GM21423 (cell line): ENCODE measurements at regions not wholly inside any gene's neighbourhood (a gene's known extent, or its start where the extent isn't known, plus 50 kb on each side); places are given as distances from the start of the nearest gene placed in this dataset.

ENCODE experiments used
- ATAC-seq: cut with Tn5 transposase; IDR thresholded peaks from one replicate; pipeline ENCODE4 v1.9.1; 2021; ENCODE audit warnings: mild to moderate bottlenecking, moderate library complexity; ENCODE audit not compliant: unreplicated experiment

DNA sequence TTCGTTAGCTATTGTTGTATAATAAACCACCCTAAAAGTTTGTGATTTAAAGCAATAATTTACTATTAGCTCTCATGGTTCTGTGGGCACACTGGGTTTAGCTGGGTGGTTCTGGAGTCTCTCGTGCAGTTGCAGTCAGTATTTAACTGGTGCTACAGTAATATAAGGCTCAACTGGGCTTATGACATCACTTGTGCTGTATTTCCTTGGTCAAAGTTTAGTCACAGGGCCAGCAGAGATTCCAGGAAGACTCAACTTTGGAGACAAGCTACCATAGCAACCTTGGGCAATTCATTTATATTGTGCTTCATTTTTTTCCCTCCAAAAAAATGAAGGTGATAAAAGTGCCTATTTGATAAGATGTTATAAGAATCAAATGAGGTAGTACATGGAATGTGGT lies 204.2 kb upstream of the GUCY1A2 start:
- no peak for ATAC-seq

DNA sequence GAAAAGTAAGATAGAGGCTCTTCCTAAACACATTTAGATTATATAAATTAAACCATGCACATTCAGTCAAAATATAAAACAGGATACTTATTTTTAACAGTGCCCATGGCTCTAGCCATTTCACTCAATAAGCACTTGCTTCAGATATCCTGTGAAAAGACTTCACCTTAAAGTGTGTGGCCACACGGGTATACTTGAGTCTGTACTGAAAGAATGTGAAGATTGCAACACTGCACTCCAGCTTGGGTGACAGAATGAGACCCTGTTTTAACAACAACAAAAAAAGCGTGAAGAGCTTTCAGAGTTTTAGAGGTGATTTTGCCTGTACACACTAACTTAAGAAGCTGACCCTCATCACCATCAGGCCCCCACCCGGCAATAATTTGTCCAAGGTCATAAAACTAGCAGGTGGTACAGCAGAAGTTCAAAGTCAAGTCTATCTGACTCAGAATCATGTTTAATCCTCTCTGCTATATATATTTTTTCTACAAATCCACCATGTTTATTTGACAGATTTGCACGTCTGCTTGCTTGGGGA lies 203.5 kb upstream of the GUCY1A2 start:
- no peak for ATAC-seq

DNA sequence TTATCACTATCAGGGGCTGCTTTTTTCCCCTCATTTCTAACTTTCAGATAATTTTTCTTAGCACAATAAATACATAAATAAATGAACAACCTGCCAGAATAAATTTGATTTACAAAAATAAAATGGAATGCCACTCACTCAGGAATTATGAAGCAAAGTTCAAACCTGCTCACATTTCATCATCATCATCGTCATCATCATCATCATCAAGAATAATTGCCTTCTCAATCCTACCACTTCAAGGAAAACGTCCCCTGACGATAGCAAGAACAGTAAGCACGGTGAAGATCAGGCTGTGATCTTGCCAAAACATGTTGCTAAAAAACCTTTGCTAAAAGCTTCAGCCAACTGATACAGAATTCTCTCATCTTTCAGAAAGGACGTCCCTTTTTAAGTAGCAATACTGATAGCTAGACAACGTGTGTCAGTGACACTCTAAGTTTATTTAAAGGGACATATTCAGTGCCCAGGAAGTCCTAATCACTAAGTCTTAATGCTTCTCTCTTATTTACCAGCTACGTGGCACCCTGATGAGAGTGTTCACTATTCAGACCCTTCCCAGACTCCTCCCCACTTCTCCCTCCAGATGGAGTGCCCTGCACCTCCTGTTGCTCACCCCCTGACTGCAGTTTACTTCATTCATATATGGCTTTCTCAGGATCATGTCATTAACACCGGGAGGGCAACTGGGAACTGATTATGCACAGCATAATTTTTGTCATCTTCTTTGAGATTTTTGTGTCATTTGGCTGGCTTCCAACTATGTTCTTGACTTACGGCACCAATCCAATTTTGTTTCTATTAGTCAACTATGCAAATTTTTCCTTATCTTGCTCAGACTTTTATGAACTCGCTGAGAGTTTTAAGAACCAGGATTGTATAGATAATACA lies 200.1 kb upstream of the GUCY1A2 start:
- ATAC-seq = no peak

DNA sequence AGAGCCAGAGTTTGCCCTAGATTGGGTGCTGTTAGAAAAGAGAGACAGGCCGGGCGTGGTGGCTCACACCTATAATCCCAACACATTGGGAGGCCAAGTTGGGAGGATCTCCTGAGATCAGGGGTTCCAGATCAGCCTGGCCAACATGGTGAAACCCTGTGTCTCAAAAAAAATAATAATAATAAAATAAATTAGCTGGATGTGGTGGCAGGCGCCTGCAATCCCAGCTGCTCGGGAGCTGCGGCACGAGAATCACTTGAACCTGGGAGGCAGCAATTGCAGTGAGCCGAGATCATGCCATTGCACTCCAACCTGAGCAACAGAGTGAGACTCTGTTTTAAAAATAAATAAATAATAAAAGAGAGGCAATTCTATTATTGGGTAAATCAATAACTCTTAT lies 199.2 kb upstream of the GUCY1A2 start:
- no peak for ATAC-seq

DNA sequence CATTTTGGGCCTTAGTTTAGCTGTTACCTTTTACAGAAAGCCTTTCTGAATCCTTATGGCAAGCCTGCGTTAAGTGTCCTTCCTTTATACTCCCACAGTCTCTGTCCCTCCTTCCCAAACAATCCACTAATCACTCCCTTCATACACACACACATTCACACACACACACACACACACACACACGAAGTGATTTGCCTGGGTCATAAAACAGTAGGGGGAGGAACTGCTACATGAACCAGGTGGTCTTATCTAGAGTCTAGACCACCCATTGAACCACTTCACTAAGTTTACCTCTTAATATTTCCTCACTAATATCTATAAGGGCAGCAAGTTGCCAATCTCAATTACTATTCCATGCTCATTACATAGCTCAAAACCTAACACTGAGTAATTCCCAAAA lies 196.7 kb upstream of the GUCY1A2 start:
- ATAC-seq = no peak

DNA sequence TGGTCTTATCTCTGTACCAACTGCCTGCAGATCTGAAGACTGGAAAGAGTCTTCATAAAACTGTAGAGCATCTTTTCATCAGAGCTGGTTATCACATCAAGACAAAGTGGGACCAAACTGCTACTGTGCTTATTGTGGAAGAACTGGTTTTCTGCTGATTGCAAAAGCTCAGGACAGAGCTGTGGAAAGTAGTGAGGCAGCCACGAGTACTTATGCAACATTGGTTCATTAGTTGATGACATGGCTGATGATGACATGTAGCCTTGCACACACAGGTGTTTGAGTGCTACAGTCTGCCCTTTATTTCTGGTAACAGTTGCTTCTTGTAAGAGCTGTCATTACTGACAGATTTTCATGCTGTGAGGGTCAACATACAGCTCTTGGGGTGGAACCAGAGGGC lies 185.4 kb upstream of the GUCY1A2 start:
- no peak for ATAC-seq

DNA sequence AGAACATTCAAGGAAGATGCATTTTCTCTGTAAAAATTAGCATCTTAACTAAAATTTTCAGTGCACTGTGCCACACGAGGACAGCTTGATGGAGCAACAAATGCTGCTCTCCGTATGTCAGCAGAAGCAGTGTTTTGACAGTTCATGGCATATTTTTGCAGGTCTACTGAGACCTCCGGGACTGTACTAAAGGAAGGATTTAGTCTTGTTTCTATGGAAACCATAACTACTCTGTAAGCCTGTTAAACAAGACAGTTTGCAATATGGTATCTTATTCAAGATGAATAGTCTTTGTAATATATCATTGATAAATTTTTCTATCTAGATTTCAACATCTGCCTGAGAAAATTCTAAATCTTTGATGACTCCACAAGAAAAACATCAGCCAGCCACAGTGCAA lies 184.0 kb upstream of the GUCY1A2 start:
- ATAC-seq = no peak

DNA sequence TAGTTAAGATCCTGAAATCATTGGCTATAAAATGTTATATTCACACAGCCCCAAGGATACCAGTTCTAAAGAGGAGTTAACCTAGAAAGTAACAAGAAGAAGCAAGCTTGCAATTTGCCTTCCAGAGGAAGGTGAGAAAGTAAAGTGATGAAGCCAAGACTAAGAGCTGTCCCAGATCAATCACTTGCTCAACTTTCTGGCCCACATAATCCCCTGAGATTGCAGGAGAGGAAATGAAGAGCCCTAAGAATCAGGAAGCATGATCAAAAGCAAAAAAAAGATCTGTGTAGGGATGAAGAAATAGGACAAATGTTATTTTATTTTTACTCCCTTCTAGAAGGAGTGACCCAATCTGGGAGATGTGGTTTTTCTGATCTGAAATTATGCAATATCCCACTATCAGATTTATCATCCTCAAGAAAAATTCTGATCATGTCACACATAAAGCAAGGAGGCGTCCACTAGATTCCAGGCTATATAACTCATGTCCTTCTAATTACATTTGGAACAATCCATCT lies 180.3 kb upstream of the GUCY1A2 start:
- ATAC-seq = no peak

DNA sequence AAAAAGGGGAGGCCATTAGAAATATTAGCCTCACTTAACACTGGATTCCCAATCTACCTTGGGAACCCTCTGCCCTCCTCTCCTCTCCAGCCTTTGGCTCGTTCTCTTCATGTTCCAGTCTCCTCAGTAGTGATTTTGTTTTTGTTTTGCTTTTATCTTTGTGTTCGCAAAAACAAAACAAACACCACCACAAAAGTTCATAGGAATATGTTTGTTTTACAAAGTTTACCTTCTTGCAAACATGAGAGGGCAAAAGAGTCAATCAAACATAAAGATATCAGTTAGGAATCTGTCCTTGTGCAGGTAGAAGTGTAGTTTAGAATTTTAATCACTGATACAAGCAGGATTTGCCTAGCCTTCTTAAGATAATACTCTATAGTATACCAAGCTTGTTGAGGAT lies 179.7 kb upstream of the GUCY1A2 start:
- no peak for ATAC-seq

DNA sequence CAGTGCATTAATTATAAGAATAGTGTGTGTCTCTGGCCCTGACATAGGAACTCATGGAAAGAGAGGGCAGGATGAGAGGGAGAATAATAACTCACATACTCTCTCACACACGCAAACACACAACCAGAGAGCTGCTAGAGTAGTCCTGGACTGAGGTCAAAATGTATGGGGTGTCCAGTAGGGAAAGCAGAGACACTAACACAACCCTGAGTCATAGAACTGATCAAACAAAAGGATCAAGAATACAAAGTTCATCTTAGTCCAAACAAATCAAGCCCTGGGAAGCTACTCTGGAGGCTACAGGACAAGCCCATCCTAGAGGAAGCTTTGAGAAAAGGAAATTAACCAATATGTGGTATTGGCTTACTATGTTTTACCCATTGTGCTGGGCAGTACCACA lies 178.5 kb upstream of the GUCY1A2 start:
- no peak for ATAC-seq

DNA sequence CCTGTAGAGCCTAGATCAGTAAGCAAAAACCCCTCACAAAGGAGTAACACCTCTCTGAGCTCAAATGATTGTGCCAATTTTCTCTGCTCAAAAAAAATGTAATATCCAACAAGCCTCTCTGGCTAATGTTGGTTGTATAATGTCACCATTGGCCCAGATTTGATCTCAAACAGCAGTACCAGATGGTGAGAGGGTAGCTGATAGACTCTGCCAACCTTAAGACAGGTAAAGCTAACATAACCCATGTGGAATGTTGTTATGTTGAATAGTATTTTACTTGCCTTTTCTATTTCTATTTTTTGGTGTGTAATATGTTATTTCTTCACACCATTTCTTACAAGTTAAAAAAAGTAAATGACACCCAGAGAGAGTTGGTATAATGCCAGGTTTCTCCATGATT lies 166.7 kb upstream of the GUCY1A2 start:
- ATAC-seq = no peak

DNA sequence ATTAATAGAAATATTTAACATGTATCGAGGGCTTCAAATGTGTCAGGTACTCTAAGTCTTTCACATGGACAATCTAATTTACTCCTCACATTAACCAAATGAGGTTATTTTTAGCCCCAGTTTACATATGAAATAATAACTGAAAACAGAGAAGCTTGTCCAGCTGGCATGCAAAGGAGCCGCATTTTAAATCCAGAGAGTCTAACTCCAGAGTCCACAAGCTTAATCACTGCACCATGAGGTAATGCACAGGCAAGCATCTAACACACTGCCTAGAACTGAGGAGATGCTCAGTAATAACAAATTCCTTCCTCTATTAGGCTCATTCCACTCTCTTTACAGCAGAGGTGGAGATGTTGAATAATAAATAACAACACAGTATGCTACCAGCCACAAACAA lies 165.7 kb upstream of the GUCY1A2 start:
- ATAC-seq = no peak

DNA sequence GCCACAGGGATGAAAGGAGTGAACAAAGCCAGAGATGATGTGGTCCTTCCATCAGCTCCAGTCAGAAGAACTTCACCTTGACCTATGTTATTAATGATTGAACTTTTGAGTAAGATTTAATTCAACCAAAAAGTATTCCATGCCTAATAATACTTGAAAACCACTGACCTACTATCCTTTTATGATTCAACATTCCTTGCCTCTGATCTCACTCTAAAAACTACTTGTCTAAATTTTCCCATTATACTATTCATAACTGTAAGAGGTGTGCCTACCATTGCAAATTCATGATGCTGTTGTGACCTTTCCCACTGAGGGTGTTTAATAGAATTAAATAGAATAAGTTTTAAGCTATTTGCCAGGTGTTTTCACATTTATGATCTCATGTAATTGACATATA lies 164.7 kb upstream of the GUCY1A2 start:
- no peak for ATAC-seq

DNA sequence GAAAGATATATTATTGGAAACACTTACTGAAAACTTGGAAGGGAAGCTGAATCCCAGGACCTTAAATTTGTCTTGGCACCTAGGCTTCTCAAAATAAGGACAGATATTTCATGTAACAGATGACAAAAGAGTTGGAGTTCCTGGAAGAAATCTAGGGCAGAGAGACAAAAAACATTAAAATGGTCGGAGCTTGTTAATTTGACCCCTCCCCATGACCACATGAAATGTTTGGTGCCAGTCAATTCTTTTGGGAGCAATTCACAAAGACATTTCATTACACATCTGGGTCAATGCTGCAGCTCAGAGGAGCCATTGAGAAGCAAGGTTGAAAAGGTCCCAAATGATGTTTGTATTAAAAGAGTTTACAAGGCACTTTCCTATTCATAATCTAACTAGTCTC lies 162.0 kb upstream of the GUCY1A2 start:
- no peak for ATAC-seq

DNA sequence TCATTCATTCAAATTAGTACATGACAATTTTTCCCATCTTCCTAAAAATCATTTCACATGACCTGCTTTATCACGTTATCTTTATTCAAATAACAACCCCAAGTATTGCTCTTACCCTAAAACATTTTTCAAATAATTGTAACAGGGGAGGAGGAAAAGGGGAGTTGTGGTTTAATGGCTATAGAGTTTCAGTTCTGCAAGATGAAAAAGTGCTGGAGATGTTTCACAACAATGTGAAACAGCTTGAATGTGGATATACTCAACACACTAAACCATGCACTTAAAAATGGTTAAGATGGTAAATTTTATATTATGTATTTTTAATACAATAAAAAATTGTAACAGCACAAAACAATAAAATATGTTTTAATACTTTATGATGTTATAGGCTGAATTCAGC lies 161.6 kb upstream of the GUCY1A2 start:
- ATAC-seq = no peak

DNA sequence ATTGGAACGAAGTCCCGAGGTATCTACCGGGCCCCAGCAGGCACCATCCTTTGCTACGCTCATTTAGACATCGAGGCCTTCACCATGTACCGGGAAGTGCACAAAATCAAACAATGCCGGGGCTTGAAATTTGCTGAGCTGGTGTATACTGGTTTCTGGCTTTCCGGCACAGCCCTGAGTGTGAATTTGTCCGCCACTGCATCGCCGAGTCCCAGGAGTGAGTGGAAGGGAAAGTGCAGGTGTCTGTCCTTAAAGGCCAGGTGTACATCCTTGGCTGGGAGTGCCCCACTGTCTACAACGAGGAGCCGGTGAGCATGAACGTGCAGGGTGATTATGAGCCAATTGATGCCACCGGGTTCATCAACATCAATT lies 158.8 kb upstream of the GUCY1A2 start:
- ATAC-seq = no peak

DNA sequence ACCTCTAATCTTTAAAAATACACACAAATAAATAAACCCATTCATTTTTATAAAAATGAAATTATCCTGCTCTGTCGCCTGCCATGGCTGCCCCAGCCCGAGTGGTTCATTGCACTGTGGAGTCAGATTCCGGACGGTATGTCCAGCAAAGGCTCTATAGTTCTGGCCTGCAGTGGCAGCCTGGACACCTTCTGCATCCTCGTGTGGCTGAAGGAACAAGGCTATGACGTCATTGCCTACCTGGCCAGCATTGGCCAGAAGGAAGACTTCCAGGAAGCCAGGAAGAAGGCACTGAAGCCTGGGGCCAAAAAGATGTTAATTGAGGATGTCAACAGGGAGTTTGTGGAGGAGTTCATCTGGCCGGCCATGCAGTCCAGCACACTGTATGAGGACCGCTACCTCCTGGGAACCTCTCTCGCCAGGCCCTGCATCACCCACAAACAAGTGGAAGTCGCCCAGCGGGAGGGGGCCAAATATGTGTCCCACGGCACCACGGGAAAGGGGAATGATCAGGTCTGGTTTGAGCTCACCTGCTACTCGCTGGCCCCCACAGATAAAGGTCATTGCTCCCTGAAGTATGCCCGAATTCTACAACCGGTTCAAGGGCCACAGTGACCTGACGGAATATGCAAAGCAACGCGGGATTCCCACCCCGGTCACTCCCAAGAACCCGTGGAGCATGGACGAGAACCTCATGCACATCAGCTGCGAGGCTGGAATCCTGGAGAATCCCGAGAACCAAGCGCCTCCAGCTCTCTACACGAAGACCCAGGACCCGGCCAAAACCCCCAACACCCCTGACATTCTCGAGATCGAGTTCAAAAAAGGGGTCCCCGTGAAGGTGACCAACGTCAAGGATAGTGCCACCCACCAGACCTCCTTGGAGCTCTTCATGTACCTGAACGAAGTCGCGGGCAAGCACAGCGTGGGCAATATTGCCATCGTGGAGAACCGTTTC lies 158.2 kb upstream of the GUCY1A2 start:
- no peak for ATAC-seq

DNA sequence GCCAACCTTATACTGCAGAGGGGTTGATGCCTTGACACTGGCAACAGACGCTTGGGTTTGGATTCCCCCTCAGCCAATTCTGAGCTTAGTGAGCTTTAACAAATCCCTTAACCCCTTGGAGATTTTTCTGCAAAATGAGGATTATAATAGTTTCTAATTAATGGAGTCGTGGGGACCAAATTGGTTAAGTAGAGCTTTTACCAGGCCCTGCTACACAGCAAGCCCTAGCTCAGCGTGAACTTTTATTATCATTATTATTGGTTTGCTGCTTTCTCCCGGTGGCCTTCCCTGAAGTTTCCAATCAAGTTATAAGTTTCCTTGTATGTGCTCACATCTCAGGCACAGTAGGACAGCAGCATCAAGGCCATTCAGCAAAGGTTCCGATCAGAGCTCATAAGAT lies 156.6 kb upstream of the GUCY1A2 start:
- no peak for ATAC-seq

DNA sequence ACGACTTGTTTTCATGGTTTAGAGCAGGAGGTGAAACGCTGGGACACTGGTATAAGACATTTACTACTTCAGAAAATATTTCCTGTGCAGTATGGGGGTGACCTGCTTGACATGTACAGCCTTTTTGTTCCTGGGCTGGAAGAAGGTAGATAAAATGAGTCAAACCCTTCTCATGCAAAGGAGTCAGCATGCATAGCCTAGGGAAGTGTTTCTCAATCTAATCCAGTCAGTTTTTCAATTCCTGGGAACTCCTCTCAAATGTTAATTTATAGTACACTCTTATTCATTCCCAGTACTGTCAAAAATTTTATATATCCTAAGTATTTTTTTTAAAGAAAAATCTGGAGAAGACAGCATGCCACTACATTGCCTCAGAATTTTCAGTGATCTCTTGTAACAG lies 154.7 kb upstream of the GUCY1A2 start:
- ATAC-seq = no peak

DNA sequence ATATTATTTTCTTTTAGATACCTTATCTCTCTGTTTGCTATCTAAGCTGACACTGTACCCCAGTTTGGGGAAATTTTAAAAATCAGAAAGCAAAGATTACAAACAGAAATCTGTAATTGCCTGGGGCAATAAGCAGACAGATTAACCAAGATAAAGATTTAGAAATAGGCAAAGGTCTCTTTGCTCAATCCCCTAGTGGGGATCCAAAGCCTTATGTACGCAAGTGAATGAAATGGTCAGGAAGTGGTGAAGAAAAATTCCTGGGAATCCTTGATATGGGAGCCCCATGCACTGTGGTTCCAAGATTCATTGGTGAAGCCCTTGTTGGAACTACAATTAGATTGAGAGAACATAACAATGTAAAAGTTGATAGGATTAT lies 139.5 kb upstream of the GUCY1A2 start:
- ATAC-seq = no peak

DNA sequence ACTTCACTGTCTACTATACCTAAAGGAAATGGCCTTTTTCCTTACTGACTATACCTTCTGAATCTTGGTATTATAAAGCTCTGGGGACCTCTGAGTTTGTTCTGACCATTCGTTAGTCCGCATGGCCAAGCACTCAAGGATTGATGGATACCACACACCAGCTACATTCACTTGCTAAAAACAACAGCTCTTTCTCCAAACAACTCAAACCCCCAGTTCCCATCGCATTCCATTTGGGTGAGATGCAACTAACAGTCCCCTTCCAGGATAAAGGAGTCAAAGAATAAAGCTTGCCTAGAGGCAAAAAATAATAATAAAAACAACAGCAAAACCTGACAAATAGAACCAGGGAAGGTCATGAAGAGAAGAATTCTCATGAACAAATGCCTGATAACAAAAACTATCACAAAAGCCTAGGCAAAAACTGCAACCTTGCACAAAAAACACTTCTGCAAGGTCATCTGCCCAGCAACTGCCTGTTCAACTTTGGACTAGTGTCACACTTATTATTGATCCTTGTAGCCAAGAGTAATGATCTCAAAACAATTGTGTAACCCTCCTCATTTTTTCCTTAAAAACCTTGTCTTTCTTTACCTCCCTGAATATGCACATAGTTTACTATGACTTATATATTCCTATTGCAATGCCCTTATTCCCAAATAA lies 139.0 kb upstream of the GUCY1A2 start:
- ATAC-seq = no peak
